ENCODE measurements at regions not wholly inside any gene's neighbourhood (a gene's known extent, or its start where the extent isn't known, plus 50 kb on each side); places are given as distances from the start of the nearest gene placed in this dataset.

- H3K9me3 ChIP-seq (ENCODE audit: insufficient read depth, low read depth, low read length): no peaks in the 10 kb centered on the region
- no peak overlapping the region for H3K27ac ChIP-seq (ENCODE audit: low read depth, low read length)
- FAIRE-seq: no peak
- no peak for TF ChIP-seq EZH2 (IDR thresholded peaks at IDR 0.05; ENCODE audit: insufficient read depth, low read length)
- no peak for TF ChIP-seq CTCF (IDR thresholded peaks at IDR 0.05; ENCODE audit: insufficient read depth, low read depth, low read length)
- Mint-ChIP-seq H3K27me3 (ENCODE audit: low read depth, unreplicated experiment) (no peaks in the 10 kb centered on the region), H3K27ac (ENCODE audit: unreplicated experiment) (no peak overlapping the region), H3K4me3 (ENCODE audit: unreplicated experiment) (no peak overlapping the region), H3K9me3 (ENCODE audit: unreplicated experiment) (no peaks in the 10 kb centered on the region), H3K36me3 (ENCODE audit: low read depth, unreplicated experiment) (no peaks in the 10 kb centered on the region), H3K4me1 (ENCODE audit: low read depth, unreplicated experiment) (no peaks in the 10 kb centered on the region)
- H3K27me3 ChIP-seq (ENCODE audit: insufficient read depth, low read length): no peaks in the 10 kb centered on the region
- H3K4me1 ChIP-seq (ENCODE audit: insufficient read depth, low read length): no peaks in the 10 kb centered on the region
- H3K36me3 ChIP-seq (ENCODE audit: insufficient read depth, low read length): no peaks in the 10 kb centered on the region
- no peak overlapping the region for H3K4me3 ChIP-seq (ENCODE audit: insufficient read depth, low read depth, low read length)
- no peaks in the 10 kb centered on the region for H4K20me1 ChIP-seq (ENCODE audit: insufficient read depth, low read length)
- no peak for DNase-seq (ENCODE audit: low read depth)
- no peak overlapping the region for H3K9ac ChIP-seq (ENCODE audit: low read length)
- H3K4me2 ChIP-seq (ENCODE audit: low read length): no peak overlapping the region
- H3K79me2 ChIP-seq (ENCODE audit: insufficient read depth, low read length): no peaks in the 10 kb centered on the region
- H2AFZ ChIP-seq (ENCODE audit: low read depth, low read length): no peak overlapping the region
Measured at GRCh38 chr3:25973122-25973521, 183.2 kb downstream of the OXSM start.

- Histone ChIP-seq H3K9ac (ENCODE audit: low read length) (no peak overlapping the region), H3K4me2 (ENCODE audit: low read length) (no peak overlapping the region), H3K4me3 (ENCODE audit: insufficient read depth, low read depth, low read length) (no peak overlapping the region), H3K79me2 (ENCODE audit: insufficient read depth, low read length) (no peaks in the 10 kb centered on the region), H3K27ac (ENCODE audit: low read depth, low read length) (no peak overlapping the region), H3K4me1 (ENCODE audit: insufficient read depth, low read length) (no peaks in the 10 kb centered on the region), H3K9me3 (ENCODE audit: insufficient read depth, low read depth, low read length) (no peaks in the 10 kb centered on the region), H3K27me3 (ENCODE audit: insufficient read depth, low read length) (no peaks in the 10 kb centered on the region), H3K36me3 (ENCODE audit: insufficient read depth, low read length) (no peaks in the 10 kb centered on the region), H2AFZ (ENCODE audit: low read depth, low read length) (no peak overlapping the region), H4K20me1 (ENCODE audit: insufficient read depth, low read length) (no peaks in the 10 kb centered on the region)
- Mint-ChIP-seq H3K4me1 (ENCODE audit: low read depth, unreplicated experiment) (no peaks in the 10 kb centered on the region), H3K9me3 (ENCODE audit: unreplicated experiment) (peaks cover 1% of the 10 kb centered on the region), H3K36me3 (ENCODE audit: low read depth, unreplicated experiment) (no peaks in the 10 kb centered on the region), H3K27me3 (ENCODE audit: low read depth, unreplicated experiment) (no peaks in the 10 kb centered on the region), H3K27ac (ENCODE audit: unreplicated experiment) (no peak overlapping the region), H3K4me3 (ENCODE audit: unreplicated experiment) (no peak overlapping the region)
- DNase-seq (ENCODE audit: low read depth): no peak
- no peak for TF ChIP-seq CTCF (IDR thresholded peaks at IDR 0.05; ENCODE audit: insufficient read depth, low read depth, low read length)
- no peak for TF ChIP-seq EZH2 (IDR thresholded peaks at IDR 0.05; ENCODE audit: insufficient read depth, low read length)
- no peak for FAIRE-seq
Measured at GRCh38 chr3:25982756-25983155, 192.9 kb downstream of the OXSM start.

GRCh38 chr3:25985621-25986020 is 195.7 kb downstream of the OXSM start:
- Mint-ChIP-seq H3K4me1 (ENCODE audit: low read depth, unreplicated experiment) (no peaks in the 10 kb centered on the region), H3K9me3 (ENCODE audit: unreplicated experiment) (peaks cover 1% of the 10 kb centered on the region), H3K4me3 (ENCODE audit: unreplicated experiment) (no peak overlapping the region), H3K36me3 (ENCODE audit: low read depth, unreplicated experiment) (no peaks in the 10 kb centered on the region), H3K27ac (ENCODE audit: unreplicated experiment) (no peak overlapping the region), H3K27me3 (ENCODE audit: low read depth, unreplicated experiment) (no peaks in the 10 kb centered on the region)
- Histone ChIP-seq H3K4me2 (ENCODE audit: low read length) (no peak overlapping the region), H3K27me3 (ENCODE audit: insufficient read depth, low read length) (no peaks in the 10 kb centered on the region), H3K27ac (ENCODE audit: low read depth, low read length) (no peak overlapping the region), H3K36me3 (ENCODE audit: insufficient read depth, low read length) (no peaks in the 10 kb centered on the region), H4K20me1 (ENCODE audit: insufficient read depth, low read length) (no peaks in the 10 kb centered on the region), H3K79me2 (ENCODE audit: insufficient read depth, low read length) (no peaks in the 10 kb centered on the region), H3K4me3 (ENCODE audit: insufficient read depth, low read depth, low read length) (no peak overlapping the region), H2AFZ (ENCODE audit: low read depth, low read length) (no peak overlapping the region), H3K4me1 (ENCODE audit: insufficient read depth, low read length) (no peaks in the 10 kb centered on the region), H3K9ac (ENCODE audit: low read length) (no peak overlapping the region), H3K9me3 (ENCODE audit: insufficient read depth, low read depth, low read length) (no peaks in the 10 kb centered on the region)
- FAIRE-seq (no peak), DNase-seq (ENCODE audit: low read depth) (no peak)
- TF ChIP-seq EZH2 (IDR thresholded peaks at IDR 0.05; ENCODE audit: insufficient read depth, low read length) (no peak), CTCF (IDR thresholded peaks at IDR 0.05; ENCODE audit: insufficient read depth, low read depth, low read length) (no peak)

All from astrocyte (in vitro differentiated cells and primary cell).